OCI-LY3 (cell line): ENCODE measurements at regions not wholly inside any gene's neighbourhood (a gene's known extent, or its start where the extent isn't known, plus 50 kb on each side); places are given as distances from the start of the nearest gene placed in this dataset.

Source experiments
- H2AFZ ChIP-seq: fragments of 200-600, 300-600 bp; shearing (Covaris generic); 2 replicates; pipeline ENCODE4 v1.6.0; 2014; ENCODE audit warnings: antibody characterized with exemption, low read depth, low read length
- H3K27ac ChIP-seq: fragments of 200-600, 300-600 bp; sonication (generic); 2 replicates; pipeline ENCODE4 v1.5.1; 2014; ENCODE audit warnings: mild to moderate bottlenecking, low read length, moderate library complexity, mixed read lengths
- H3K27me3 ChIP-seq: fragments of 200-600, 300-600 bp; sonication (generic); 2 replicates; pipeline ENCODE4 v1.6.1; 2014; ENCODE audit warnings: low read depth, low read length, mixed read lengths
- H3K36me3 ChIP-seq: fragments of 200-600, 300-600 bp; sonication (generic); replicated peaks from 2 replicates; pipeline ENCODE3; 2014; ENCODE audit warnings: low read depth, low read length, mixed read lengths
- H3K4me1 ChIP-seq: fragments of 300-600, 200-600 bp; sonication (generic); 2 replicates; pipeline ENCODE4 v1.6.1; 2014; ENCODE audit warnings: low read length, mixed read lengths
- H3K4me2 ChIP-seq: fragments of 200-600, 300-600 bp; sonication (generic); 2 replicates; pipeline ENCODE4 v1.6.1; 2014; ENCODE audit warnings: low read length, mixed read lengths
- H3K4me3 ChIP-seq: fragments of 300-600, 200-600 bp; sonication (generic); 2 replicates; pipeline ENCODE4 v1.5.1; 2014; ENCODE audit warnings: antibody characterized with exemption, mild to moderate bottlenecking, low read length, moderate library complexity
- H3K79me2 ChIP-seq: fragments of 300-600, 200-600 bp; shearing (Covaris generic); 2 replicates; pipeline ENCODE4 v1.6.1; 2014; ENCODE audit warnings: mild to moderate bottlenecking, low read length, mixed read lengths
- H3K9ac ChIP-seq: fragments of 300-600, 200-600 bp; shearing (Covaris generic); 2 replicates; pipeline ENCODE4 v1.6.0; 2014; ENCODE audit warnings: mild to moderate bottlenecking, low read length, moderate library complexity
- H3K9me3 ChIP-seq: fragments of 200-600, 300-600 bp; shearing (Covaris generic); 2 replicates; pipeline ENCODE4 v1.6.1; 2014; ENCODE audit warnings: low read length, mixed read lengths; ENCODE audit not compliant: insufficient read depth
- H4K20me1 ChIP-seq: fragments of 200-600, 300-600 bp; sonication (generic); 2 replicates; pipeline ENCODE4 v1.6.1; 2016; ENCODE audit warnings: low read length, mixed read lengths; ENCODE audit not compliant: insufficient read depth
- EZH2phosphoT487 ChIP-seq: fragments of 200-600 bp; shearing (Covaris generic); IDR thresholded peaks from 2 replicates; pipeline ENCODE4 v1.6.1; 2018; ENCODE audit warnings: antibody characterized with exemption, mixed run types, low read depth
- TF ChIP-seq, protein P1 (sequence below): fragments of 200-600, 300-600 bp; sonication (generic); IDR thresholded peaks from 2 replicates; pipeline ENCODE4 v1.5.1; 2014; ENCODE audit warnings: antibody characterized with exemption, low read length, low read depth

DNA sequence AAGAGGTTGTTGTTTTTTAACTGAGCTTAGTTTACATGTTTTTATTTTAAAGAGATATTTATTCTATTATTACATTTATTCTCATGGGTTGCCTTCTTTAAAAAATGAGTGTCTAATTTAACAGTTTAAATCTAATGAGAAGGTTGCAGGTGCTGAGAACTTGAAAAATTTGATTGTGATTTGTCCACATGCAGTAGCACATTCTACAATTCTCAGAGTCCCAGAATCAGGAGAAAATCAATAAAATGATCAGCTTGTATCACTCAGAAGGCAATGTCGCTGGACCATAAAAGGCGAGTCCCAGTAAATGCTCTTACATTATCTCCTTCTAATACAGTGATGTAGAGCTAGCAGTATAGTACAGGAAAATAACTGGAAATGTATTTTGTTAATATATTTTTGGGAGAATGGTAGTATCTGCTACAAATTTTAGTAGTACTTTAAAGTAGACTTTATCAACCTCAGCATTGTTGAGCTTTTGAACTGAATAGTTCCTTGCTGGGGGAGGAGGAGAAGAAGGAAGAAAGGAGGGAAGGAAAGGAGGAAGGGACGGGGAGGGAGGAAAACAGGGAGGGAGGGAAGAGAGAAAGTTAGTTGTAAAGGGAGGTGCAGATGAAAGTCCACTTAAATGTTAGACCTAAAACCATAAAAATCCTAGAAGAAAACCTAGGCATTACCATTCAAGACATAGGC, 458.0 kb downstream of the DOK5 start:
- Histone ChIP-seq H3K9ac (no peak overlapping the region), H4K20me1 (no peaks in the 10 kb centered on the region), H3K4me3 (no peak overlapping the region), H2AFZ (no peak overlapping the region), H3K36me3 (no peaks in the 10 kb centered on the region), H3K27ac (no peak overlapping the region), H3K4me2 (no peak overlapping the region), H3K4me1 (no peaks in the 10 kb centered on the region), H3K27me3 (peaks cover 15% of the 10 kb centered on the region; the same call in 1 of the 2 replicates), H3K9me3 (no peaks in the 10 kb centered on the region), H3K79me2 (no peaks in the 10 kb centered on the region)
- TF ChIP-seq EZH2phosphoT487 = no peak
- TF ChIP-seq, protein P1, sequence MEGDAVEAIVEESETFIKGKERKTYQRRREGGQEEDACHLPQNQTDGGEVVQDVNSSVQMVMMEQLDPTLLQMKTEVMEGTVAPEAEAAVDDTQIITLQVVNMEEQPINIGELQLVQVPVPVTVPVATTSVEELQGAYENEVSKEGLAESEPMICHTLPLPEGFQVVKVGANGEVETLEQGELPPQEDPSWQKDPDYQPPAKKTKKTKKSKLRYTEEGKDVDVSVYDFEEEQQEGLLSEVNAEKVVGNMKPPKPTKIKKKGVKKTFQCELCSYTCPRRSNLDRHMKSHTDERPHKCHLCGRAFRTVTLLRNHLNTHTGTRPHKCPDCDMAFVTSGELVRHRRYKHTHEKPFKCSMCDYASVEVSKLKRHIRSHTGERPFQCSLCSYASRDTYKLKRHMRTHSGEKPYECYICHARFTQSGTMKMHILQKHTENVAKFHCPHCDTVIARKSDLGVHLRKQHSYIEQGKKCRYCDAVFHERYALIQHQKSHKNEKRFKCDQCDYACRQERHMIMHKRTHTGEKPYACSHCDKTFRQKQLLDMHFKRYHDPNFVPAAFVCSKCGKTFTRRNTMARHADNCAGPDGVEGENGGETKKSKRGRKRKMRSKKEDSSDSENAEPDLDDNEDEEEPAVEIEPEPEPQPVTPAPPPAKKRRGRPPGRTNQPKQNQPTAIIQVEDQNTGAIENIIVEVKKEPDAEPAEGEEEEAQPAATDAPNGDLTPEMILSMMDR = no peak

DNA sequence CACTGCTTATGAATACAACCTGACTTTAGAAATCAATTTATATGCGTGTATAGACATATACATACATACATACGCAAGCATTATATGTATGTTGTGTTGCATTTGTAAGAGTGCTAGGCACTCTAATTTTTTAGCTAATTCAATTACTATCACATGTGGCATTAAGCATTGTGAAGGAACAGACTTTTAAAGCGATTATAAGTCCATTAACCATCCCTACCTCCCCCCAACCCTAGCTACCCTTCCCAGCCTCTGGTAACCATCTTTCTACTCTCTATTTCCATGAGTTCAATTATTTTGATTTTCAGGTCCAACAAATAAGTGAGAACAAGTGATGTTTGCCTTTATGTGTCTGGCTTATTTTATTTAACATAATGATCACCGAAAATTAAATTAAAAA, 453.8 kb downstream of the DOK5 start:
- Histone ChIP-seq H3K4me3 (no peak overlapping the region), H3K9me3 (no peaks in the 10 kb centered on the region), H3K27ac (no peak overlapping the region), H3K4me1 (no peaks in the 10 kb centered on the region), H4K20me1 (no peaks in the 10 kb centered on the region), H3K27me3 (no peaks in the 10 kb centered on the region), H3K79me2 (no peaks in the 10 kb centered on the region), H3K4me2 (no peak overlapping the region), H3K9ac (no peak overlapping the region), H2AFZ (no peak overlapping the region), H3K36me3 (no peaks in the 10 kb centered on the region)
- TF ChIP-seq EZH2phosphoT487 = no peak
- TF ChIP-seq, protein P1 = no peak

DNA sequence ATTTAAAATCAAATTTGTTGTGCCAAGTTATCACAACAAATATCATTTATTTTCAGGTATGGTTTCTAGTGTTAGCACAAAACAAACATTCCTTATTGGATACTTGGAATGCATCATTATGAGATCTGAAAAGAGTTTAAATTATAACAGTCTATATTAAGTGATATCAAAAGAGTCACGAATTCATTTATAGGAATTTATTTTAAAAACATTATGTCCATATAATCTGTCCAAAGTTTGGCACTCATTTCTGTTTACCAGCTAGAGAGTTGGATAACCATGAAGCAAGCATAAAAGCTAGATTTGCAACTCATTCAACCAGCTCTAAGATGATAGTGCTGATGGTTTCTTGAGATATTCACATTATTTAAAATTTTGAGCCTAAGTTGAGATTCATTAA, 453.2 kb downstream of the DOK5 start:
- H3K4me1 ChIP-seq = no peaks in the 10 kb centered on the region
- no peaks in the 10 kb centered on the region for H3K9me3 ChIP-seq
- H3K79me2 ChIP-seq = no peaks in the 10 kb centered on the region
- H2AFZ ChIP-seq = no peak overlapping the region
- no peak for TF ChIP-seq EZH2phosphoT487
- TF ChIP-seq, protein P1 = no peak
- H3K27me3 ChIP-seq = no peaks in the 10 kb centered on the region
- H3K4me3 ChIP-seq = no peak overlapping the region
- no peaks in the 10 kb centered on the region for H4K20me1 ChIP-seq
- H3K27ac ChIP-seq = no peak overlapping the region
- H3K4me2 ChIP-seq = no peak overlapping the region
- no peak overlapping the region for H3K9ac ChIP-seq
- no peaks in the 10 kb centered on the region for H3K36me3 ChIP-seq

DNA sequence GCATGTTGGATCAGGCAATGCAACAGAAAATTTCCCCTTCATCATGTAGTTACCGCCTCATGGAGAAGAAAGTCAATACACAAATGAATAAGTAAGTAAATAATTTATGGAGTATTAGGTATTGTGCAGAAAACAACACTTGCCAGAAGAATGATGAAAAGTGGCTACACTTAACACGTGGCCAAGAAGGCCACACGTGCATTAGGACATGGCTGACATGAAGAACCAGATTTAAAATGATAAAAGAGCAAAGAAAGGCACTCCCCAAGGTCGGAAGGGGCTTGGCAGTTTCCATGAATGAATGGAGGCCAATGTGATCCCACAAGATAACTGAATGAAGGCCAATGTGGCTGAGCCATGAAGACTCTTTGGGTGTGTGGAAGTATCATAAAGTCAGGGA, 447.2 kb downstream of the DOK5 start:
- Histone ChIP-seq H3K79me2 (no peaks in the 10 kb centered on the region), H3K9ac (no peak overlapping the region), H3K4me3 (no peak overlapping the region), H3K4me2 (no peak overlapping the region), H3K9me3 (no peaks in the 10 kb centered on the region), H3K27ac (no peak overlapping the region), H3K27me3 (no peaks in the 10 kb centered on the region), H4K20me1 (no peaks in the 10 kb centered on the region), H2AFZ (no peak overlapping the region), H3K36me3 (no peaks in the 10 kb centered on the region), H3K4me1 (no peaks in the 10 kb centered on the region)
- no peak for TF ChIP-seq EZH2phosphoT487
- TF ChIP-seq, protein P1 = no peak
